ENCODE measurements at regions not wholly inside any gene's neighbourhood (a gene's known extent, or its start where the extent isn't known, plus 50 kb on each side); places are given as distances from the start of the nearest gene placed in this dataset.

- H3K4me1 ChIP-seq = no peaks in the 10 kb centered on the region
- no peak overlapping the region for H3K4me3 ChIP-seq
- intact Hi-C loops (cut with DNase I; ENCODE audit: low total_unique reads) = no loop called here
- H3K9me3 ChIP-seq = no peaks in the 10 kb centered on the region
- TF ChIP-seq POLR2A (IDR thresholded peaks at IDR 0.05) = no peak
- TF ChIP-seq, protein P1, sequence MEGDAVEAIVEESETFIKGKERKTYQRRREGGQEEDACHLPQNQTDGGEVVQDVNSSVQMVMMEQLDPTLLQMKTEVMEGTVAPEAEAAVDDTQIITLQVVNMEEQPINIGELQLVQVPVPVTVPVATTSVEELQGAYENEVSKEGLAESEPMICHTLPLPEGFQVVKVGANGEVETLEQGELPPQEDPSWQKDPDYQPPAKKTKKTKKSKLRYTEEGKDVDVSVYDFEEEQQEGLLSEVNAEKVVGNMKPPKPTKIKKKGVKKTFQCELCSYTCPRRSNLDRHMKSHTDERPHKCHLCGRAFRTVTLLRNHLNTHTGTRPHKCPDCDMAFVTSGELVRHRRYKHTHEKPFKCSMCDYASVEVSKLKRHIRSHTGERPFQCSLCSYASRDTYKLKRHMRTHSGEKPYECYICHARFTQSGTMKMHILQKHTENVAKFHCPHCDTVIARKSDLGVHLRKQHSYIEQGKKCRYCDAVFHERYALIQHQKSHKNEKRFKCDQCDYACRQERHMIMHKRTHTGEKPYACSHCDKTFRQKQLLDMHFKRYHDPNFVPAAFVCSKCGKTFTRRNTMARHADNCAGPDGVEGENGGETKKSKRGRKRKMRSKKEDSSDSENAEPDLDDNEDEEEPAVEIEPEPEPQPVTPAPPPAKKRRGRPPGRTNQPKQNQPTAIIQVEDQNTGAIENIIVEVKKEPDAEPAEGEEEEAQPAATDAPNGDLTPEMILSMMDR (IDR thresholded peaks at IDR 0.05) = no peak
- H3K27me3 ChIP-seq = no peaks in the 10 kb centered on the region
- H3K27ac ChIP-seq = peak overlapping the region; percentile 9 to 83
- H3K36me3 ChIP-seq = no peaks in the 10 kb centered on the region
- DNase-seq = no peak
These were observed 136.1 kb downstream of the LACC1 start for GRCh38 chr13:44015811-44016210.

DNA sequence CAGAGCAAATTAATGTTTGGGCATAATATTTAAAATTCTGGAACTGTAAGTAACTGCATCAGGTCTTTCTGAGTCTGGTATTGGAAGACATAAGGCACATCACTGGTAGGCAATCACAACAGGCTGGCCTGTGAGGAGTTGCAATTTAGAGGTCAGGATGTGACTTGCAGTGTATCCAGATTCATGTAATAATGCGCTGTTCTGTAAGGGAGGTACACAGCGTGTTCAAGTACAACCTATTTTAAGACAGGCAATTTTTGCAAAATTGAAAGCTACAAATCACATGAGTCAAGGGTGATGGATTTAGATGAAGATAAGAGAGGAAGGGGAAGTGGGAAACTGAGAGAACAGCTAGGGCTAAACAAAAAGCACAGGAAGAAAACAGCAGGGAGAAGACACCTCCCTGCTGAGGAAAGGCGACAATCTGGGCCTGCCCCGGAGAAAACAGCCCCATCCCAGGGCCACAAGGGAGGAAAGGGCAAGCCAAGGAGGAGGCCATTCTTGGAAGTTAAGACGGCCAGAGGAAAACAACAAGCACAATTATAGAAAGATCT is 138.1 kb downstream of the LACC1 start:
- no peaks in the 10 kb centered on the region for H3K27me3 ChIP-seq
- TF ChIP-seq POLR2A (IDR thresholded peaks at IDR 0.05) = no peak
- TF ChIP-seq, protein P1 (IDR thresholded peaks at IDR 0.05) = no peak
- intact Hi-C loops (cut with DNase I; ENCODE audit: low total_unique reads) = no loop called here
- H3K4me3 ChIP-seq = no peak overlapping the region
- DNase-seq = no peak
- H3K36me3 ChIP-seq = no peaks in the 10 kb centered on the region
- H3K27ac ChIP-seq = peak overlapping the region in 1 of 2 donors; percentile 48
- no peaks in the 10 kb centered on the region for H3K4me1 ChIP-seq
- no peaks in the 10 kb centered on the region for H3K9me3 ChIP-seq

GRCh38 chr13:44019651-44020050 is 139.9 kb downstream of the LACC1 start:
- intact Hi-C loops (cut with DNase I; ENCODE audit: low total_unique reads) = no loop called here
- DNase-seq = no peak
- TF ChIP-seq, protein P1 (IDR thresholded peaks at IDR 0.05) = no peak
- no peak for TF ChIP-seq POLR2A (IDR thresholded peaks at IDR 0.05)
- H3K4me1 ChIP-seq = no peaks in the 10 kb centered on the region
- no peak overlapping the region for H3K4me3 ChIP-seq
- no peaks in the 10 kb centered on the region for H3K36me3 ChIP-seq
- no peaks in the 10 kb centered on the region for H3K27me3 ChIP-seq
- no peak overlapping the region for H3K27ac ChIP-seq
- no peaks in the 10 kb centered on the region for H3K9me3 ChIP-seq

DNA sequence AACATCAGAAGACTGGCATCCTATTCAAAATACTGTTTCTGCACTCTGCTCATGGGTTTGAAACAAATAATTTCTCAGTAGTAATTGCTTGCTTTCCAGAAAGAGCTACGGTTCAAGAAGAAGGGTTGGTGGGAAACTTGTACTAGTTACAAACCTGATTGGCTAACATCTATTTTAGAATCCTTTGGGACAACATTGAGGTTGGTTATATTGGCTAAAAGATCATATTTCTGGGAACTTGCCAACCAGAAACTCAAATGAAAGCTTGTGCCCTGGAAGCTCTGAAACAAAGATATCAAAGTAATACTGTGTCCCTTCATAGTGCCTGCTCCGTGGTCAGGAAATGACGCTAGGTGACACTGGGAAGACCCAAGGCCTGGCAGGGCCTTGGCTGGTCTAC is 141.7 kb downstream of the LACC1 start:
- H3K27ac ChIP-seq = peak overlapping the region; percentile 5 to 55
- no peaks in the 10 kb centered on the region for H3K4me1 ChIP-seq
- H3K4me3 ChIP-seq = no peak overlapping the region
- DNase-seq = no peak
- no peaks in the 10 kb centered on the region for H3K27me3 ChIP-seq
- intact Hi-C loops (cut with DNase I; ENCODE audit: low total_unique reads) = no loop called here
- H3K9me3 ChIP-seq = no peaks in the 10 kb centered on the region
- TF ChIP-seq, protein P1 (IDR thresholded peaks at IDR 0.05) = no peak
- no peak for TF ChIP-seq POLR2A (IDR thresholded peaks at IDR 0.05)
- no peaks in the 10 kb centered on the region for H3K36me3 ChIP-seq

DNA sequence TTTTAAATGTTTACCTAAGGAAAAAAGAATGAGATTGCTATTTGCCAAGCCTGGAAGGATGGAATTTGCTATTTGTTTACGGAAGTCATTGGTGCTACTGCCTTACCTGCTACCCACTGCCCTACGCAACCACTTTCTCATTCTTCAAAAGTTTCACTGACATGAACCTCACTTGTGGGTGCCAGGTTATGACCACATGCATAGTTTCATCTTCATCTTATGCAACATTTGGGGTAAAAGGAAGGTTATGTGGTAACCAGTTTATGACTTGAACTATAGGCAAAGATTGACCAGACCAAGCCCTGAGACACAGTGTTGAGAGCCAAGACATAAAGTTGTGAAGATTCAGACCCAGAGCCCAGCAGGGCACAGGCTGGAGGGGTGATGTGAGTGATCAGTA is 142.5 kb downstream of the LACC1 start:
- Histone ChIP-seq H3K9me3 (no peaks in the 10 kb centered on the region), H3K36me3 (no peaks in the 10 kb centered on the region), H3K4me3 (no peak overlapping the region), H3K4me1 (no peaks in the 10 kb centered on the region), H3K27ac (no peak overlapping the region), H3K27me3 (no peaks in the 10 kb centered on the region)
- TF ChIP-seq POLR2A (IDR thresholded peaks at IDR 0.05) = no peak
- TF ChIP-seq, protein P1 (IDR thresholded peaks at IDR 0.05) = no peak
- DNase-seq = no peak
- intact Hi-C loops (cut with DNase I; ENCODE audit: low total_unique reads) = no loop called here

Measured in uterus (tissue), 3 donors.